AG08395 (cell line): ENCODE measurements at regions not wholly inside any gene's neighbourhood (a gene's known extent, or its start where the extent isn't known, plus 50 kb on each side); places are given as distances from the start of the nearest gene placed in this dataset.

Experiments used
- DNase-seq: peaks from one replicate; pipeline ENCODE4 v3.0.0; 2012; ENCODE audit warnings: mixed read lengths, low spot score

- DNase-seq, result no peak
Observed at GRCh38 chr3:22113453-22113852, 362.4 kb upstream of the ZNF385D start.

DNA sequence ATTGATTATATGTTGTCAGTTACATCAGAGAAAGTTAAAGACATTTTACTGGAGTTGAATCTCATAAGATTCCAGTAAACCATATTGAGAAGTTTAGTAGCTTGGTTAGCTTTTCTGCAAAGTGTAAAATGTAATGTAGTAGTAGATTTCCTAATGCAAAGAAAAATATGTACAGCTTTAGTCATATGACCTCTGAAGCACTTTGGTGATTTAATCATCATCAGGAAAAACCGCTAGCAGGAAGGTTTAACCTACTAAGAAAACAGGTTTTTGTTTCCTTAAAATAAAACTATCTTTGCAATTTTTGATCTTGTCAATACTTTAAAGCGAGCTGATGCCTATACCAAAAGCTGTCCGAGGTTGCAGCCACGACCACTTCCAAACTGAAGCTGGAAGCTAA, 364.6 kb upstream of the ZNF385D start:
- DNase-seq, result no peak

GRCh38 chr3:22117091-22117490, 366.1 kb upstream of the ZNF385D start:
- DNase-seq, result no peak

DNA sequence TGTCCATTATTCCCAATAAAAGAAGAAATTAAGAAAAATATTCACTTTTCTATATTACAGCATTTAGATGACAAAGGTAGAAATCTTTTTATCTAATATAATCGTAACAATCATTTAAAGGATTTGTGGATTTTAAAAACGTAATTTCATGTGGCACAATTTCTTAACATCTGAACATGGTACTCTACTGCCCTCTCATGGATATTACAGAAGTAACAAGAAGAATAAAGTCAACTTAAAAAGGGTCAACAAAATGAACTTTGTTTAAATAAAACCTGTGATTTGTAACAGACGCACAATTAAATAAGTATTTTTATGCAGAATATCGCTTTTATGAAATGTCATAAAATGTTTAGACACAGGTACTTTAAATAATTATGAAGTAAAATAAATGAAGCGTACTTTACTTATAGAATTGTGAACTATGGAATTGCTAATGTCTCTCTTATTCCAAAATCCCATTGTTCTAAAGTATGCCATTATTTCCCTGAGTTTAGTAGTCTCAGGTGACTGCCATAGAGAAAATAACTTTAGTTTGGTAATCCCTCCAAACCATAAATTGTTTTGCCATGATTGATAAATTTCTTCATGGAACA, 366.8 kb upstream of the ZNF385D start:
- DNase-seq, result peak; percentile 37

DNA sequence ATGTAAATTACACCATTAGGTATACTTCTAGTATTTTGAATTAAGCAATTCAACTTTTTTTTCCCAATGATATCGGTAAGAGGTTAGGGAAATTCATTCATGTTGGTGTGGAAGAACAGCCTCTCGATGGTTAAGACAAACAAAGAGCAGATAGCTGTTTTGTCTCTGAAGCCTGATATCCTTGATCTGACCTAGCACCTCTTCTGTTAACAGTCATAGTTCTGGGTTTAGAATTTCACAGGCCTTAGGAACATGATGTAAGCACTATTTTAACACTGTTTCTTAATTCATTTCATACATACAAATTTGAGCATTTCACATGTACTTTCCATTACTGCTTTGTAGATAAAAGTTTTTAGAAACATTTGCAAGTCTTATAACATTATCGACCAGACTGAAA, 367.5 kb upstream of the ZNF385D start:
- DNase-seq, result no peak

GRCh38 chr3:22121068-22121701, 370.2 kb upstream of the ZNF385D start:
- DNase-seq, result no peak

DNA sequence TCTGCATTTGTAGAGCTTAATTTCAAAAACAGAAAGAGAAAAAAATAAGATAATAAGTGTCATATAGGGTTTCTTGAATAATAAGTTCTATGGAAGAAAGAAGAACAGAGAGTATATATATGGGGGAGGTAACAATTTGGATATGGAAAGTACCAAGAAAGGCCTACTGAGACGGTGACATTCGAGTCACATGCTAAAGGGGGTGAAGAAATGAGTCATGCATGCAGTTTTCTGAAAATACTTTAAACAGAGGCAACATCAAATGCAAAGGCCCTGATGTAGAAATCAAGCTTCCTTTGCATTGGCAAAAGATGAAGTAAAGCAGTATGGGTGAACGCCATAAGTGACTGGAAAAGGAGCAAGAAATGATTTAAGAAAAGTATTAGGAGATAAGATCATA, 371.6 kb upstream of the ZNF385D start:
- no peak for DNase-seq

DNA sequence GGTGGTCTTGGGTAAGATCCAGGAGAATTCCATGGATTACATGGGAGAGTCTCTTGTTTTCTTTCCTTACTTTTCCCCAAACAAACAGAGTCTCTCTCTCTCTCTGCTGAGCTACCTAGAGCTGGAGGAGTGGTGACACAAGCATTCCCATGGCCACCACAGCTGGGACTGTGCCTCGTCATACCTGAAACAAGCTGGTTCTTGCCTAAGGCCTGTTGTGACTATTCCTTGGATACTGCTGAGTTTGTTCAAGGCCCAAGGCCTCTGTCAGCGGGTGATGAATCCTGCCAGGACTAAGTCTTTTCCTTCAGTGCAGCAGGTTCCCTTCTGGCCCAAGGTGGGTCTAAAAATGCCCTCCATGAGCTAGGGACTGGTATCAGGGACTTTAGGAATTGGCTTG, 378.1 kb upstream of the ZNF385D start:
- DNase-seq, result no peak

GRCh38 chr3:22141769-22142168, 390.8 kb upstream of the ZNF385D start:
- DNase-seq, result no peak

DNA sequence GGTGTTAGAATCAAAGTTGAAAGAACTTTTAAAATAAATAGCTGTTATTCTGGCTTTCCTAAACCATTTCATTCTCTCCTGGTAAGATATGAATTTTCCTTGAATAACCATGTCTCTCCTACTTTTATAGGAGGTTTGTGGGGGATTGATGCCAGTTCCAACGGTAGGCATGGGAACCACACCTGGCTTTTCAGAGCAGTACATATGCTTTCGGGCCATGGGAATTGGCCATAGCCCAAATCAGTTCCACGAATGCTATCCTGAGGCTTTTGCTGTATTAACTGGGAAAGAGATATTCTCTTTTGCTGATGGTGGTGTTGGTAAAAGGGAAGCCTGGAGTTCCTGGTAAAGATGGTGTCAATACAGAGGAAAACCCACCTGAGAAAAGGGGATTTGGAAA, 396.2 kb upstream of the ZNF385D start:
- DNase-seq, result no peak

DNA sequence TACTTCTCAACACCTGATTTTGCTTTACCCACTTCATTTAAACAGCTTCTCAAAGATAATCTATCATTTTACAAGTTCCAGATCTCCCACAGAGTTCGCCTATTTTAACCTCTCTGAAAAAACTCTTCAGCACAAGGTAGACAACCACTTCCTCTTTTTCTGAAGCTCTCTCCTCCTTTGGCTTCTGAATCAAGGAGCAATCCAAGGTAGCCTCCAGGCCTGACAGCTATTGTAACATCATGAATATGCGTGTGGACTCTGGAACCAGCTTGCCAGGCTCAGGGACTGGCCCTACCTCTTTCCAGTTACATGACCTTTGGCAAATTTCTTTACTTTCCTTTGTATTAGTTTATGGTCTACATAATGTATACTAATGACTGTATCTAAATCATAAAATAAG, 405.9 kb upstream of the ZNF385D start:
- no peak for DNase-seq

- no peak for DNase-seq
Observed at GRCh38 chr3:22157848-22158247, 406.8 kb upstream of the ZNF385D start.

GRCh38 chr3:22159004-22159695, 408.1 kb upstream of the ZNF385D start:
- no peak for DNase-seq

- no peak for DNase-seq
Observed at GRCh38 chr3:22161315-22161714, 410.3 kb upstream of the ZNF385D start.

DNA sequence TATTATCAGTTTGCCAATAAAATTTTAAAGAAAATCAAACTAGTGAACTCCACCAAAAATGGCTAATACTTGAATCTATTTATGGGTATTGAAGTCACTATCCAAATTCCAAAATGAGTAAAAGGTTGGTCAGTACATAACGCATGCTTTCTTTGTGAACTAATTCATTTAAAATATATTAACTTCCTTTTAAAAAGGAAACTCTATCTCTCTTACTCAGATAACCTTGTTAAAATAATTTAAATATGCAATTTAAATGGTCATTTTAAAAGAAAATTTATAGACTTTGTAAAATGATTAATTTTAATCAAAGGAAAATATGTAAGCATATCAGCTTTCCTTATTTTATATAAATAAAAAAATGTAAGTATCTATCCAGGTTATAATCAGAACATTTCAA, 419.4 kb upstream of the ZNF385D start:
- no peak for DNase-seq

- DNase-seq, result no peak
Observed at GRCh38 chr3:22172964-22173363, 422.0 kb upstream of the ZNF385D start.

DNA sequence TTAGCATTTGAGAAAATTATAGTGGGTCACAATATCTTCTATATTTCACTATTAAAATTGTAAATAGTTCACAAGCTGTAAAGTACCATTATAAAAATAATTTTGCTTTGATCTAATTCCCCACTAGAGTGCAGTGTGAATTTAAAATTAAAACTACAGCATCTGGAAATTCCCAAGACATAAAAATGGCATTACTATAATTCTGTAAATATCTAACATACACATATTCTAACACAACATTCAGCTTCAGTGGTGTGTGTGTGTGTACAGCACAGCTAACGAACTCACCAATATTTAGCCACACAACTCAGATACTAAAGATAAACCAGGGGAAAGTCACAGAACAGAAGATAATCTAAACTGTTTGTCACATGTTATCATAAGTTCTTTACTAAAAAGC, 424.9 kb upstream of the ZNF385D start:
- DNase-seq, result no peak

DNA sequence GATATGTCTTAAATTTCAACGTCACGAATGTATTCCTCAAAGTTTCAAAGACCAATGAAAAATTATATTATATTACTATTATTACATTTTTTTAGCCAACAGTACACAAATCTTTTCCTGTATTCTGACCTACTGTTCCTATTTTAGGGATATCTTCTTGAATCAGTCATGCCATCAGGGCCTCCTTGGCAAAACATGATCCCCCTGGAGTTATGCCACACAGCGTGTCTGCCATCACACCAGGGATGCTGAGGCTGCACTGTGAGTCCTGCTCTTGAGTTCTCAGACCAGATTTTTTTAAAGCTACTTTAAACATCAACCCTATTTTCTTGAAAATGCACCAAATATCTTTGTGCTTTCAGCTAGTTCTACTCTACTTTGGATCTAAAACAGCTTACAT, 425.9 kb upstream of the ZNF385D start:
- no peak for DNase-seq

DNA sequence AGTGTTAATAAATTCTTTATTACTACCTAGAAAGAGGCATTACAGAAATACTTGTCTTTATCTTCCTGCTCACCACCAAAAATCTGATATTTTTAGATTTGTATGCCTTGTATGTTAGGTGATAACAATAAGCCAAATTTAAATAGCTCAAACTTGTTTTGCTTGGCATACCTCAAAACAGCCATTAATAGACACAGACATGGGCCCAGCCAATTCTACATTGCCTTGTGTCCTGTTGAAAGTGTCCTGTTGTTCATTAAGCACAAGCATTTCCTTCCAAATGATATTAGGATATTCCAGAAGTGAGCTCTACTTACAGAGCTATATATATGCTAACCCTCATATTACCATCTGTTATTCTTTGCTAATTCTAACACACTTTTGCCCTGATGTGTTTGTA, 438.6 kb upstream of the ZNF385D start:
- DNase-seq, result no peak

- no peak for DNase-seq
Observed at GRCh38 chr3:22199095-22199494, 448.1 kb upstream of the ZNF385D start.

GRCh38 chr3:22208844-22209243, 457.8 kb upstream of the ZNF385D start:
- DNase-seq, result no peak

- no peak for DNase-seq
Observed at GRCh38 chr3:22209578-22209977, 458.6 kb upstream of the ZNF385D start.

GRCh38 chr3:22210693-22211092, 459.7 kb upstream of the ZNF385D start:
- no peak for DNase-seq

DNA sequence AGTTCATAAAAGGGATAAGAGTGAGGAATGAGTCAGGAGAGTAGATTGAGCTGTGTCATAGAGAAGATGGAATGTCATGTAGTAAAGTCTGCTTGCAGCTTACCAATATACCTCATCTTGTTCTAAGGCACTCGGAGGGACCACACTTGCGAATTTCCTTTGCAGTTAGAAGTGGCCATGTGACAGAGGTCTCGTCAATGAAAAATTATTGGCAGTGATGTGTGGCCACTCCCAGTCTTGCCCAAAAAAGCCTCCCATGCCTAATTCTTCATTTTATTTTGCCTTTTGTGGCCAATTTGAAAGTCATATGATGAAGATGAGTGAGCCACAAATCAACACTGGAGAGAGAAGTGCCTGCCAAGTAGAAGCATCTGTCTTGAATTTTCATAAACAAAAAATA, 465.6 kb upstream of the ZNF385D start:
- DNase-seq, result no peak
